GM18520 (cell line): ENCODE measurements at regions not wholly inside any gene's neighbourhood (a gene's known extent, or its start where the extent isn't known, plus 50 kb on each side); places are given as distances from the start of the nearest gene placed in this dataset.

ENCODE experiments used
- ATAC-seq: cut with Tn5 transposase; IDR thresholded peaks from one replicate; pipeline ENCODE4 v1.9.1; 2021; ENCODE audit not compliant: unreplicated experiment

DNA sequence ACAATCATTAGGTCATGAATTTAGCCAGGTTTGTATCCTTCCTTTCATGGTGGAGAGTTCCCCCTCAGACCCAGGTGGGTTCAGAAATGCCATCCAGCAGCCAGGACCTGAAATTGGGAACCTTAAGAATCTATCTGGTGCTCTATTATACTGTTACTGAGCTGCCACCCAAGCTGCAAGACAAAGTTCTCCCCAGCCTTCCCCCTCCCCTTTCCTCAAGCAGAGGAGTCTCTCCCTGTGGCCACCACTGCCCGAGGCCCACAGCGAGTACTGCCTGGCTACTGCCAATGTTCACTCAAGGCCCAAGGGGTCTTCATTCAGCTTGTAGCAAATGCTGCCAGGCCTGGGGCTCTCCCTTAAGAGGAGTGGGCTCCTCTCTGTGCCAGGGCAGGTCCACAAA is 133.8 kb downstream of the TMEM38B start:
- ATAC-seq, result no peak

DNA sequence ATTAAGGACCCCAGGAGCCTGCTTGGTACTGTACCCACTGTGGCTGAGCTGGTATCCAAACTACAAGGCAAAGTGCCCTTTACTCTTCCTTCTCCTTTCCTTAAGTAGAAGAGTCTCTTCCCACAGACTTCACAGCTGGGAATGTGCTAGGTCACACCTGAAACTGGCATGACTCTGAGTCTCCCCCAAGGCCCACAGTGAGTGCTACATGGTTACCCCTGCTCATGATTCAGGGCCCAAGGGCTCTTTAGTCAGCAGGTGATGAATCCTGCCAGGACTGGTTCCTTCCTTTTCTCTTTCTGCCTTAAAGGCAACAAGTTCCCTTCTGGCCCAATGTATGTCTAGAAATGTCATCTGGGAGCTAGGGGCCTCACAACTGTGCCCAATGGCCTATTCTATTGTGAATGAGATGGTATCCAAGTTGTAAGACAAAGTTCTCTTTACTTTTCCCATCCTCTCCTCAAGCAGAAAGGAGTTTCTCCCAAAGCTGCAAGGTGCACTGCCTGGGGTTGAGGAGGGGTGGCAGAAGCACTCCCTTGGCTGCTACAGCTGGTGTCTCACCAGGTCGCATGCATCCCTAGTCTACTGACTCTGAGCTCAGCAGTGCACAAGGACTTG is 134.4 kb downstream of the TMEM38B start:
- ATAC-seq, result no peak

DNA sequence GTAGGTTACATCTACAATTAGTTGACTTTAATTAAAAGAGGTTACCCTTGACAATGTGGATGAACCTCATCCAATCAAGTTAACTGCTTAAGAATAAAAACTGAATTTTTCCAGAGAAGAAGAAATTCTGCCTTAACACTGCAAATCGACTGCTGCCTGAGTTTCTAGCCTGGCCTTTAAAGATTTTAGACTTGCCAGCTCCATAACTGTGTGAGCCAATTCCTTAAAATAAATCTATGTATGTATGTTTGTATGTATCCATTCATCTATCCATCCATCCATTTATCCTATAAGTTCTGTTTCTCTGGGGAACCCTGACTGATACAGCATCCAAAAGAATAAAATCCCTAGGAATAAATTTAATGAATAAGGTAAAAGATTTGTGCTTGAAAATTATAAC is 136.1 kb downstream of the TMEM38B start:
- ATAC-seq, result no peak

DNA sequence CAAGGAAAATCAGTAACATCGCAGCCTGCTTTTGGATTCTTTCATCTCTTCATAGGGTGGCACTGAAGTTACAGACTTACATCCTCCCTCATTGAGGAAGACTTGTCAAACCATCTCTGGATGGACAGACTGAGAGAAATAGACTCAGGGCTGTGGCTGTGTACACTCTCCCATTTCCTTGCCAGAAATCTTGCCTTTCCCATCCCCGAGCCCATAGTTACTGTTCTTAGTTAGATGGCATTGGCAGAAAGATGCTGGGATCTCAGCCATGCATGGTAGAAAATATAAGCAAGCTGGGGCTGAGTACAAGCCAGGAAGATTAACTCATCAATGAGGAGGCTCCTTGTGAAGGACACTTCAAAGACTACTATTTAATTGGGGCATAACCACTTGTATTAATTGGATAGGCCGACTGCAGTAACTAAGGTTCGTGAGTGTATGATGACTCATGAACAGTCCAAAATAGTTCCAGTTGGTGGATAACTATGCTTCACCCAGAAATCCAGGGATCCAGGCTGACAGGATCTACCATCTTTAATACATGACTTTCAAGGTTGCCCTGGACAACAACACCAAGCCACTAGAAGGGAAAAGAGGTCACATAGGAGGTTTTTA is 137.9 kb downstream of the TMEM38B start:
- ATAC-seq, result no peak

DNA sequence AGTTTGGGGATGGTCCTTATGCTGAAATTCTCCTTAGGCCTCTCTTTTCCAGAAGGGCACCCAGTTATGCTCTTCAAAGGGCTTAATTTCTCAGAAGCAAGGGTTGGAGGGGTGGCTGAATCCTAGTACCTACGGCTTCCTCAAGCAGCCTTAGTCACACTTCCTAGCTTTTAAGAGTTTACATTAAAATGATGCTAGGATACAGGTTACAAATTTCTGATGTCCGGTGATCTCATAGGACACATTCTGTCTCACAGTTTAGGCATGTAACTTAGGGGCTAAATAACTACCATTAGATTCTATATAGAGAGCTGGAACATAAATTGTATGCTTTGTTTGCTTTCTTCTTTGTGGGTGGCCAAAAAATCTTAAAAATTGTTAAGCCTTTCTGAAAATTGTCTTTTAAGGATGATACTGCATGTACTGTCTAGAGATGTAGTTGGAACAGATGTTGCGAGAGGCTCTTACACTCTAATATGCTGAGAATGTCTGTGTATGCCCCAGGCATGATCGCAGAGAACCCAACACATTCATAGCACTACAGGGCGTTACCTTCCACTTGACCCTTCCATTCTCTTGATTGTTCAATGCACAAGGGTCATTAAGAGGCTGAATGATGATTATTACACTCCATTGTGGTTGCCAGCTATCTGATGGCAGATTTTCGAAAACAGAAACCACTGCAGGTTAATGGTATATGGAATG is 139.1 kb downstream of the TMEM38B start:
- no peak for ATAC-seq

DNA sequence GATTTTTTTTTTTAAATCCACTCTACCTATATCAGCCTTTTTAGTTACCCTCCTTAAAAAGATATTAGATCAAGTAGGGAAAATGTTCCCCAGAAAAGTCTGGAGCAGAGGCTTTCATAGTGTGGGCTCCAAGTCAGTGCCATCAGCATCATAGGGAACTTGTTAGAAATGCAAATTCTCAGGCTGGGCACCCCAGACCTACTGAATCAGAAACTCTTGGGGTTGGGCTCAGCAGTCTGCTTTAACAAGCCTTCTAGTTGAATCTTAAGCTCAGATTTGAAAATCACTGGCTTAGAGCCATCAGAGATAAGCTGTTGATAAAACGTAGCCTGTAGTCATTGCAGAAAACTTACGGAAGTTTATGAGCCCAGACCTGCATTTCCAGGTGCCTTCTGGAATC is 140.1 kb downstream of the TMEM38B start:
- ATAC-seq, result no peak

DNA sequence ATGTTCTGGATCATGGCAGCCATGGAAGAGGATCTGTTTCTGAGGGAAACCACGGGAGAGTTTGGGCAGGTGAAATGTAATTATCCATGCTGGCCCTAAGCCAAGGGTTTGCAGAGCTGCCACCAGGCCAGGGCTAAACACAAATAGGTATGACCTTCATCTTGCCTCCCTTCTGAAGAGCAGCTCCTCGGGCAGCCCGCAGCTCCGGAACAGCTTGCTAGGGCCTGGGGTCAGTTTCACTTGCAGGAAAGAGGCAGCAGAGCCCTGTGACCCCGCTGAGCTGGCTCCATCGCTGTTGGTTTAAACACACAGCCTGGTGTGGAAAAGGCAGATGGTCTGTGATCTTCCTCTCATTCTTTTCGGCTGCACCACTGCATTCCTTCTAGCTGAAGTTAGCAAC is 141.4 kb downstream of the TMEM38B start:
- no peak for ATAC-seq

DNA sequence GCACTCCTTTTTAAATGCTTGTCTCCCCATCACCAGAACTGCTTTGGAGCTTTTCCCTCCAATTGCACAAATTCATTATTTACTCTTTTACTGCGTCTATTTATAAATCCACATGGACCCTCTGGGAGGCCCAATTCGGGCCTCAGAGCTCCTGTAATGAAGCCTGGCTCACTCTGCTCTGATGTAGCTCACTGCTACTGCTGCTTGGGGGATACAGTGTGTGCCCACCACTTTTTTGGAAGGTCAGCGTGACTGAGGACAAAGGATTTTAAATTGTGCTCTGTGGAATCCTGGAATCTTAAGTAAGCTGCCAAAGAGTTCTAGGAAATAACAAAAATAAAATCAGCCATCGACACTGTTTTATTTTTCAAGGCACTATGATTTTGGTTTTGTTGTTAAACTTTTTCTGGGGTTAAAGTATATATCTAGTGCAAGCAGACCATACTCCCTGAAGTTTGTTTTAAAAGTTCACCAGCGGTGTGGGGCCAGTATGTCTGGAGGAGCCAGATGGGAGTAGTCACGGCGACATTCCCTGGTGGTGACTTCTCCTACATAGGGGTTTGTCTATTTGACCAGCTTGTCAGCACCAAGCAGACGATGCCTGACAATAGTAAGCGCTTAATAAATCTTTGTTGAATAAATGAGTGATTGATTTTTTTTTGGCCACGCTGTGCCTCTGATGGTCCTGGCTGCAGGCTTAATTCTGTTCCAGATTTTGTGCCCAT is 142.8 kb downstream of the TMEM38B start:
- ATAC-seq, result no peak

DNA sequence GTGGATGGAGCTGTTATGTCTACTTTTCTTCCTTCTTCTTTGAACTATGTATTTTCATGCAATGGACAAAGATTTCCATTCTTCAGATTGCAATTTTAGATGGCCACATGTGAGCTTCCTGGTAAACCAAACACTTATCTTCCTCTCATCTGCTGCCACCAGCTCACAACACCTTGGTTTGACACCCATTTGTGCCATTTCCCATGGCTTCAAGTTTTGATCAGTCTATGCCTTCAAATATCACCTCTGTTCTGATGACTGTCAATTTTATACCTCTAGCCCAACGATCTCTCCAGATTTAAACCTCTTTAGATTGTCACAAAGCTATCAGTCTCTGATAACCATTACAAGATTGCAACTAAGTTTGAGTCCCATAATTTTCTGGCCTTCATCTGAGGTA is 147.2 kb downstream of the TMEM38B start:
- ATAC-seq, result no peak

DNA sequence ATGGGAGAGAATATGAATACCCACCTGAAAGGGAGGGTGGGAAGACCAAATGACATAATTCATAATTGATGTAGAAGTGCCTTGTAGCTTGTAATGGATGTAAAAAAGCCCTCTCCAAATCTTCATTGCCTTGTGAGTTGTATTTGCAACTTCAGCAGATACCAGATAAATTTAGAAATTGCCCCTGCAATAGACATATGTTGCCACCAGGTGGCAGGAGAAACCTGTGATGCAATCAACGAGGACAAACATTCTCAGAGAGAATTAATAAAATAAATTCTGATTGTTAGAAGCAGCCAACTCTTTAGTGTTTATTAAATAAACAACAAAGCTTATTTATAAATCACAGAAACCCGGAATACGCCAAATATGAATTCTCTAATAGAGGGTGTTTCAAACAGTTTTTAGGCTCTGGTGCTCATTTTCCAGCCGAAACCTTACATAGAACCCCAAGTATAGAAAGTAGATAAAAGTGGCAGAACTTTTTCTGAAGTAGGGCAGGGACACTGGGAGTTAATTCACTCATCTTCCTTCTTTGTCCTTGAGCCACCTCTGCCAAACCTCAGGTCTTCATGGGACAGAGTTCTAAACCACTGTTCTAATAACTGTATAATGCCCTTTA is 147.8 kb downstream of the TMEM38B start:
- ATAC-seq, result no peak

DNA sequence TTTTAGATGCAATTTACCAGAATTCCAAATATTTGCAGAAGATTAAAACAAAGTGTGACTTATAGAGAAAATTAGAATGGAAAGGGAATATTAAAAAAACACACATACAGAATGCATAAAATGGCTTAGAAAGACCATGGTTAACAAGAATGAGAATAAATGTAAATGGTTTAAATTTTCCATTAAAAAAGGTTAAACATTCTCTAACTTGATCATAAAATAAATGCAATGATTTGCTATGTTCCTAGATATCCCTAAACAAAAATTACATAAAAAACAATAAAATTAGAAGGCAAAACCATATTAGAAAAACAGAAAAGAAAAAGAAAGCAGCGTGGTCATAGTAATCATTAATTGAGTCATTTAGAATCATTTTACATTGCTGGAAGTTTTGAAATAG is 152.5 kb downstream of the TMEM38B start:
- ATAC-seq, result no peak

DNA sequence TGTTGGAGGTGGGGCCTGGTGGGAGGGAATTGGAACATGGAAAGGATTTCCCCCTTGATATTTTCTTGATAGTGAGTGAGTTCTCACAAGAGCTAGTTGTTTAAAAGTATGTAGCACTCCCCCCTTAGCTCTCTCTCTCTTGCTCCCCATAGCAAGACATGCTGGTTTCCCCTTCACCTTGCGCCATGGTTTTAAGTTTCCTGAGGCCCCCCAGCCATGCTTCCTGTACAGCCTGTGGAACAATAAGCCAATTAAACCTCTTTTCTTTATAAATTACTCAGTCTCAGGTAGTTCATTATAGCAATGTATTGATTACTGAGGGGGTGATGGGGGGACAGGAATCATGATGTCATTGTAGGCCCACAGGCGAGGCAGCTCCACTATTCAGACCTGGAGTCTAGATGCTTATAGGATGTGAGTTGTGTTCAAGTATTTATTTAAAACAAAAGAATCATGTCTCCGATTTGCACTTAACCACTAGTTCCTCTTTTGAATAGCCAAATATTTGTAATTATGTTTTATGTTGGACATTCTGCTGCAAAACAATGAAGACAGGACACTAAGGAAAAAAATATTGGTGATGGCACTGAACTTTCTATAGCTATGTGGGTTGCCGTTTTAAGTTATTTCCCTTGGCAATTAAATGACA is 156.6 kb downstream of the TMEM38B start:
- no peak for ATAC-seq

DNA sequence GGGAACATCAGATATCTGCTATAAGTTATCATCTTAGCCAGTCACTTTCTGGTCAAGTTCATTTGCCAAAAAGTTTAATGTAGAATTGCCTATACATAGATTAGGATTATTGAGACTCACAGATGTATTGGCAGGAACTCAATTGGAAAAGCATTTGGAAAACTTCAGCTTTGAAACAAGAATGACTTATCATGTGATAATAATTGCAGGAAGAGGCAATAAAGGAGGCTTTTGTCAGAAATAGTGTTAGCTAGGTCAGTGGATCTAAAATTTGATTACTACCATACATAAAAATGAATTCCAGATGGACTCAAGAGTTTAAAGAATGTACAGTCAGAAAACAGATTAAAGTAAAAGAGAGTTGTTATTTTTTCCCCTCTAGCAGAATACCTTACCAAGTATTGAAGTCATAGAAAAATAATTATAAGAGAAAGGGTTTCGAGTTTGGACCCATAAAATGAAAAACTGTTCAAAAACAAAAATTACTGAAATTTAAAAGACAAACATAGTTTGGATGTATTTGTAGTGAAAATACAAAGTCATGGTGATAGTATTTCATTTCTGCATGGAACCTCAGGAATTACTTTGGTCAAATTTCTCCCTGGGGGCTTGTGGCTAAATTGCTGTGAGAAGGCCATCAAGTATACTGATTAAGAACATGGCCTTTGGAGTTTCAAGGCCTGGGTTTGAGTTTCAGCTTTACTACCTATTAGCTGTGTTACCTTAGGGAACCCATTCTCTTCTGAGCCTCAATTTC is 159.9 kb downstream of the TMEM38B start:
- no peak for ATAC-seq

DNA sequence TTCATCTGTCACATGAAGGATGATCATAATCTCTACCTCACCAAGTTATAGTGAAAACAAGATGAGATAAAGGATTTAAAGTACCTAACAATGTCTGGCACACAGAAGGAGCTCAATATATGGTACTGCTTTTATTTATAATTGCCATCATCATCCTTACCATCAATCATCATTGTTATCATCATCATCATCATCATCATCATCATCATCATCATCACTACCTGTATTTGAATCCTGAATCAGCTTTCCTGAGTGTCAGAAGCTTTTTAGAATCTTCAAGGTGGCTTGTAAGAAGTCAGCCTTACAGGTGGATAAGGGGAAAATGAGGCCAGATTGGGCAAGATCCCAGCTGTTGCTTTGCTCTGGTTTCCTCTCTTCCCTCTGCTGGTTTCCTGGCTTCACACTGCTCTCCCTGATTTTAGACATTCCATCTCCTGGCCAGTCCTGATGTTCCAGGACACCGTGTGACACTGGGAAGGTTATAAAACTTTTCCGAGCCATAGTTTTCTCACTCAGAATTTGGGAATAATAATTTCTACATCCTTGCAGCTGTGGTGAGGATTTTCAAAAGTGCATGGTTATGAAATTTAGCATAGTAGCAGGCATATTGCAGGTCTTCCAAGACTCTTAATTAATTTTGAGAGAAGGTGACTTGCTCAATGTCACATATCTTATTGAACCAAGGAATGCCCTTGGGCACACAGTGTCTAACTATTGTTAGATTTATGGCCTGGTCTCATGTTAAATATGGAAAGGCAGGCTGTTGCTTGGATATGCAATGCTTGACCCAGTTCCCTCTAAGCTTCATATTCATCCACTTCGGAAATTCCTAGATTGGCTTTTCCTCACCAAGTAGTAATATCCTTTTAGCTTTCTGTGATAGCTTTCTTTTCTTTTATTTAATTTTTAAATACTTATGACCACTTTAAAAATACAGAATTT is 160.7 kb downstream of the TMEM38B start:
- no peak for ATAC-seq

DNA sequence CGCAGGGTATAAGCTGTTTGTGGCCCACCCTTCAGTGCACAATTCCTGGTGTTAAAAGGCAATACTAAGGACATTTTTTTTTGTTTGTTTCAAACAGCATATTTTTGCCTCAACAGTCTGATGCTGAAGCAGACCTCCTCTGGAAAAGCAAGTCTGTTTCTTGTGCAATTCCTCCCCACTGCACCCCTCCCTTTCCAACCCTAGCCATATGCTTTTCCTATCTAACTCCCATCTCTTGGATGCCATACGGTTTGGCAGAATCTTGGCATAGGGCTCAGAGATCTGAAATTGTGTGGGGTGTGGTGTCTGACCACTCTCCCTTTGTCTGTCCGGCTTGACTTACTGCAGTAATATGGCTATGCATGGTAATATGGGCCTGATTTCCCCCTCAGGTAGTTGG is 161.6 kb downstream of the TMEM38B start:
- no peak for ATAC-seq

DNA sequence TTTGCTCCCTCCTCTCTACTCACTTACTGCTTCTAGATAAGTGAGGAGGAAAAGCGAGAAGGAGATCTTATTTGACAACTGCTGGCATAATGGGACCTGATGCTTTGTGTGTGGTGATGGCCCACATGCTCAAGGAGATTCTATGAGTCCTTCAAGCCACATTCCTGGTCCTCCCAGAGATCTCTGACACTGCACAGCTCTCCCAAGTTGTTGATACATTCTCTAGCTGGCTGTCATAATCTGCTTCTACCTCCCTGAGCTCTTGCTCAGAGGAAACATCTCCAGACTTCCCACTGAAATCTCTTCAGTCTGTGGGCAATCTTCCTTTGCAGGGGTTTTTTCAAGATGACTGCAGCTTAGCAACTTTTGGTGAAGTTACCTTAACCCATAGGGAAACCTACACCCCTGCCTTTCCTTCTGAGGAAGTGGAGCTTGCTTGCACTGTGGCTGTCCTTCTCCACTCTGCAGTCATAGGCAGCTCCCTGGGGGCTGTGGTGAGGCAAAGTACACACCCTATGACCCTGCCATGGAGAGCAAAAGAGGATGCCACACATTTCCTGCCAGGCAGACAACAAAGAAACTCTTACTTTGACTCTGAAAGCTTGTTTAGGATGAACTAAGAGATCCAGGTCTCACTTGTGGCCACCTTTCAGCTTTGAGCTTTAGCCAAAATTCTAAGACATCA is 163.8 kb downstream of the TMEM38B start:
- no peak for ATAC-seq

DNA sequence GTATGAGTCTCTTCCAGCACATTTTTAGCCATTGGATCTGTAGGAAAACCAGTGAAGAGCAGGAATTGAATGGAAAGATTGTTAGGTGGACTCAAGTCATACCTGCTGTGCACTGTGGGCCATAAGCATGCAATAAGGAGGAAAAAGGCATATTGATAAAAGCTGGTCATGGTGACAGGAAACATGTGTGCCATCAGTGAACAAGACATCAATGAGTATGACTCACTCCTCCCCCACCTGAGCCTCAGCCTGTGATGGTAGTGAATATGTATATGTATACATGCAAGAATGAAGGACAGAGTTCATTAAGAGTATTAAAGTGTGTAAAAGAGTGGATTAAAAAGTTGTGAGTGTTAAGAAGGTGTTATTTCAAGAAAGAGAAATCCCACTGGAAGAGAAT is 164.5 kb downstream of the TMEM38B start:
- no peak for ATAC-seq

DNA sequence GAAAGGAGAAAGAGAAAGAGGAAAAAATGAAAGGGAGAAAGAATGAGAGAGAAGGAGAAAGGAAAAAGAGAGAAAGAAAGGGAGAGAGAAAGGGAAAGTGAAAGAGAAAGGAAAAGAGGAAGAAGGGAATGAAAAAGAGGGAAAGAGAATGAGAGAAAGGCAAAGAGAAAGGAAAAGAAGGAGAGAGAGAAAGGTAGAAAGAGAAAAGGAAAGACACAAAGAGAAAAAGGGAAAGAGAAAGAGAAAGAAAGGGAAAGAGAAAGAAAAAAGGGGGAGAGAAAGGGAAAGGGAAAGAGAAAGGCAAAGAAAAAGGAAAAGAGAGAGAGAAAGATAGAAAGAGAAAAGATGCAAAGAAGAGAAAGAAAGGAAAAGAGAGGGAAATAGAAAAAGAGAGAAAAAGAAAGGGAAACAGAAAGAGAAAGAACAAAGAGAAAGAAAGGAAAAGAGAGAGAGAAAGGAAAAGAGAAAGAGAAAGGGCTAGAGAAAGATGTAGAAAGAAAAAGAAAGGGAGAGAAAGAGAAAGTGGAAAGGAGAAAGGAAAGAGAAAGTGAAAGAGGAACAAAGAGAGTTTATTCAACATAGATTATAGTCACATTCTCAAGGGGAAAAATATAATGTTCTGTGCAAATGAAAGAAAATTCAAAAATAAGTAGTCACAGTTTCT is 165.2 kb downstream of the TMEM38B start:
- ATAC-seq, result no peak
